22Rv1 (cell line): ENCODE measurements at regions not wholly inside any gene's neighbourhood (a gene's known extent, or its start where the extent isn't known, plus 50 kb on each side); places are given as distances from the start of the nearest gene placed in this dataset.

ENCODE experiments used
- CTCF ChIP-seq: fragments of 450-650 bp; IDR thresholded peaks from 2 replicates; pipeline ENCODE4 v1.5.1; 2017; ENCODE audit warnings: mild to moderate bottlenecking
- ZFX ChIP-seq: fragments of 450-650 bp; IDR thresholded peaks from 2 replicates; pipeline ENCODE4 v1.6.1; 2017; ENCODE audit warnings: antibody characterized with exemption, borderline replicate concordance

- TF ChIP-seq CTCF (no peak), ZFX (no peak)
Measured at GRCh38 chr2:204126705-204127104, 190.1 kb downstream of the ICOS start.
